ENCODE measurements at regions not wholly inside any gene's neighbourhood (a gene's known extent, or its start where the extent isn't known, plus 50 kb on each side); places are given as distances from the start of the nearest gene placed in this dataset.
"Not testable (repeated sequence)": the region's sequence is repeated elsewhere in the genome, so short reads cannot be mapped to it uniquely, and the experiment has no call there.

DNA sequence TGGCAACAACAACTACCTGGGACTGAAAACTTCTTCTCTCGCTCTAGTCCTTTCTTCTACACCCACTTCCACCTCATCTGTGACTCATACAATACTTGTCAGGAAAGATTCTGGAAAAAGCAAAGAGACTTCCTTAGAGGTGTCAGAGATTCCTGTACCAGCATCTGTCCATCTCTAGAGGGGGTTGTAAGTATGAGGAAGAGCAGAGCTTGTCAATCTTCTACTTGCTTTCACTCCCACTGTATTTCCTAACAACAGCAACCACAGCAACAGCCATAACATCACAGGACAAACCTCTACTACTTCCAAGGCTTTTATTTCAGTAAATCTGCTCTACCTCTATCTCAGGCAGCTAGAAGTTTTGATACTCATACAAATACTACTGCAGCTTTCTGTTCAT is 1479.5 kb downstream of the RPIA start:
- H3K4me1 Mint-ChIP-seq, H3K36me3 Mint-ChIP-seq, H3K9me3 Mint-ChIP-seq, H3K27ac Mint-ChIP-seq, DNase-seq, H3K4me3 Mint-ChIP-seq, H3K27me3 Mint-ChIP-seq, CTCF ChIA-PET: not testable (repeated sequence)

DNA sequence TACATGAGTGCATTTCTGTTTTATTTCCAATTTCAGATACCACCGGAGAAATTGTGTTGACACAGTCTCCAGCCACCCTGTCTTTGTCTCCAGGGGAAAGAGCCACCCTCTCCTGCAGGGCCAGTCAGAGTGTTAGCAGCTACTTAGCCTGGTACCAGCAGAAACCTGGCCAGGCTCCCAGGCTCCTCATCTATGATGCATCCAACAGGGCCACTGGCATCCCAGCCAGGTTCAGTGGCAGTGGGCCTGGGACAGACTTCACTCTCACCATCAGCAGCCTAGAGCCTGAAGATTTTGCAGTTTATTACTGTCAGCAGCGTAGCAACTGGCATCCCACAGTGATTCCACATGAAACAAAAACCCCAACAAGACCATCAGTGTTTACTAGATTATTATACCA is 1481.6 kb downstream of the RPIA start:
- H3K27me3 Mint-ChIP-seq, CTCF ChIA-PET, H3K4me3 Mint-ChIP-seq, H3K9me3 Mint-ChIP-seq, DNase-seq, H3K4me1 Mint-ChIP-seq, H3K36me3 Mint-ChIP-seq, H3K27ac Mint-ChIP-seq: not testable (repeated sequence)

DNA sequence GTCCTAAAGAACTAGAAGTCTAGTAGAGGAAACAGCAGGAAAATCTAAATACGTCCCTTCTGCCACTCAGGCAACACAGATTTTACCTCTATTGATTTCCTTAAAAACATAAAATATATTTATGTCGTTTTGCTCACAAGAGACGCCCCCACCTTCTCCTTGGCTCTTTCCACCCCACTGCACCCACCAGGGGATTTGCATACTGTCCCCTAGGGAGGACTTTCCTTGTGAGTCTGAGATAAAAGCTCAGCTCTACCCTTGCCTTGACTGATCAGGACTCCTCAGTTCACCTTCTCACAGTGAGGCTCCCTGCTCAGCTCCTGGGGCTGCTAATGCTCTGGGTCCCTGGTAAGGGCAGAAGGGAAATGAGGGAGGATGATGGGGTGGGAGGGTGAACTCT is 1488.1 kb downstream of the RPIA start:
- H3K27ac Mint-ChIP-seq, H3K9me3 Mint-ChIP-seq, H3K4me1 Mint-ChIP-seq, H3K4me3 Mint-ChIP-seq, CTCF ChIA-PET, H3K36me3 Mint-ChIP-seq, DNase-seq, H3K27me3 Mint-ChIP-seq: not testable (repeated sequence)

DNA sequence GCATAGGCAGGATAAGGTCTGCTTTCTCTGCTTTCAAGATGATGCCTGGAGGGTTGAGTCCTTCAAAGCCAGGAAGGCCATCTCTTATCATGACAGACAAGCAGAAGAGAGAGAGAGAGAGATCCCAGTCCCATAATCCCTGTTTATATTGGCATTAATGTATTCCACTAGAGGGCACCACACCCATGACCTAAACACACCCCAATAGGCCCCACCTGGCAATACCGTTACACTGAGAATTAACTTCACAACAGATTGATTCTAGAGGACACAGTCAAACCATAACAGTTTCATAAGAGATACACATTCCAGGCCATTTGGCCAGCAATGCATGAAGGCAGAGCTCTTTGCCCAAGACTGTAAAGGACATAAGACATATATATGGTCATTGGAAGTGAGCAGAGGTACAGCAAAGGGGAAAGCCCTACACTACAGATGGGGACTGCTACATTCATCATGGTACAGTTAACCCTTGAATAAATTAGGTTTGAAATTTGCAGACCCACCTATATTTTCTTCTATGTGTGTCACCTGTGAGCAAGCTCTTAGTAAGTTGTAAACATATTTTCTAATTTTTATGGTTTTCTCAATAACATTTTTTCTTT is 1516.1 kb downstream of the RPIA start:
- no peaks in the 10 kb centered on the region for H3K36me3 Mint-ChIP-seq
- no peak overlapping the region for H3K27ac Mint-ChIP-seq
- no peak for DNase-seq
- H3K4me1 Mint-ChIP-seq = no peaks in the 10 kb centered on the region
- no peak overlapping the region for H3K4me3 Mint-ChIP-seq
- CTCF ChIA-PET = no interaction called here
- H3K9me3 Mint-ChIP-seq = no peaks in the 10 kb centered on the region
- no peaks in the 10 kb centered on the region for H3K27me3 Mint-ChIP-seq

DNA sequence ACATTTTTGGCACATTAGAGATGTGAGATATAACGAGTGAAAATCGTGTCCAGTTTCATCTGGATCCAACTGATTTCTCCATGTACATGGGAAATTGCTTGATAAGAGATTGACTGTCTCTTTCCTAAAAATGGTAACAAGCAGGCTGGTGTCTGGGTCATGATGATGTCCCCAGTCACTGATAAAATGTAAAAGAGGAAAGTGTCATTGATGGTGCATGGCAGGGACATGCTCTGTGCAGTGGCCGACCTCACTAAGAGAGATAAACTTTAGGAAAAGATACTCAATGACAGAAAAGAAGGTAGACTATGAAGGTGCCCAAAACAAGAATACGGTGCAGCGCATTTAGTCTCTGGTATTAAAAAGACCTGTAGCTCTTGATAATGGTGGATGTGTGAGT is 1517.5 kb downstream of the RPIA start:
- no peaks in the 10 kb centered on the region for H3K9me3 Mint-ChIP-seq
- DNase-seq = no peak
- no peak overlapping the region for H3K27ac Mint-ChIP-seq
- no peaks in the 10 kb centered on the region for H3K4me1 Mint-ChIP-seq
- H3K27me3 Mint-ChIP-seq = no peaks in the 10 kb centered on the region
- no peaks in the 10 kb centered on the region for H3K36me3 Mint-ChIP-seq
- no peak overlapping the region for H3K4me3 Mint-ChIP-seq
- CTCF ChIA-PET = no interaction called here

DNA sequence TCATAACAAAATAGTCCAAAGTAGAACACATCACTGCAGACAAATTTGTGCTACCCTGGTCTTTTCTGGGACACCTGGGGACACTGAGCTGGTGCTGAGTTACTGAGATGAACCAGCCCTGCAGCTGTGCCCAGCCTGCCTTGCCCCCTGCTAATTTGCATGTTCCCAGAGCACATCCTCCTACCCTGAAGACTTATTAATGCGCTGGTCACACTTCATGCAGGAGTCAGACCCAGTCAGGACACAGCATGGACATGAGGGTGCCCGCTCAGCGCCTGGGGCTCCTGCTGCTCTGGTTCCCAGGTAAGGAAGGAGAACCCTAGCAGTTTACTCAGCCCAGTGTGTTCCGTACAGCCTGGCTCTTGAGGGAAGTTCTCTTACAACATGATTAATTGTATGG is 1518.3 kb downstream of the RPIA start:
- no peaks in the 10 kb centered on the region for H3K36me3 Mint-ChIP-seq
- H3K4me1 Mint-ChIP-seq = no peaks in the 10 kb centered on the region
- DNase-seq = no peak
- CTCF ChIA-PET = no interaction called here
- no peak overlapping the region for H3K27ac Mint-ChIP-seq
- H3K9me3 Mint-ChIP-seq = no peaks in the 10 kb centered on the region
- no peak overlapping the region for H3K4me3 Mint-ChIP-seq
- H3K27me3 Mint-ChIP-seq = no peaks in the 10 kb centered on the region

DNA sequence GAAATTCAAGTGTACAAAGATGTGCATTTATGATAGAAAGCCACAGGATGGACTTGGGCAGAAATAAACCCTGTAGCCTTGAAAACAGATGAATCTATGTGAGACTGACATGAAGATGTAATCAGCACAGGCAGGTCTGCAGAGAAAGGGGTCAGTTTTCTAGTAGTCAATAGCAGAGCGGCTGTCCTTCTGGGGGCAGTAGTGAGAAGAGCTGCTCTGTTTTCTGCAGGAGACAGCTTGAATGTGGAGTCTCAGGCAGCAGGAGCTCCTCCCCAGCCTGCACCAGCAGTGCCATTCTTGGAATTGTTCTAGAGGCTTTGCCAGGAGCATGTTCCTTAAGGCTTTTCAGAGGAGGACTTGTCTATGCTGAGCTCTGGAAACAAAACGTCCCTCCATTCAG is 1524.4 kb downstream of the RPIA start:
- H3K9me3 Mint-ChIP-seq, H3K27me3 Mint-ChIP-seq, H3K36me3 Mint-ChIP-seq, H3K4me1 Mint-ChIP-seq, H3K4me3 Mint-ChIP-seq, DNase-seq, CTCF ChIA-PET, H3K27ac Mint-ChIP-seq: not testable (repeated sequence)

DNA sequence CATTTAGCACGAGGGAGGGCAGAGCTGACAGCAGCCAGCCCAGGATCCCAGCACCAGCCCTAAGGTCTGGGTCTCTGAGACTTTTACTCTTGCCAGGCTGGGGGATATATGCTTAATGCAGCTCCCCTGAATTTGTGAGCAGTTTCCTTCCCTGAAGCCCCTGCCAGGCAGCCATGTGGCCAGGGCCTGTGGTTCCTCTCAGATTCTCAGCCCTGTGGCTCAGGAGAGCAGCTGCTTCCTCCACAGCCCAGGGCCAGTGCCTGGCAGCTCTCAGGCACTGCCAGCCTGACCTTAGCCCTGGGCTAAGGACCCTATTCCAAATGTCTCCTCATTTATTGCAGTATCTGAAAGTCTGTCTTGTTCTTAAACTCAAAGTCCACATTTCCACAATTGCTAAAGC is 1525.3 kb downstream of the RPIA start:
- H3K4me3 Mint-ChIP-seq, H3K4me1 Mint-ChIP-seq, H3K36me3 Mint-ChIP-seq, CTCF ChIA-PET, H3K27ac Mint-ChIP-seq, DNase-seq, H3K9me3 Mint-ChIP-seq, H3K27me3 Mint-ChIP-seq: not testable (repeated sequence)

DNA sequence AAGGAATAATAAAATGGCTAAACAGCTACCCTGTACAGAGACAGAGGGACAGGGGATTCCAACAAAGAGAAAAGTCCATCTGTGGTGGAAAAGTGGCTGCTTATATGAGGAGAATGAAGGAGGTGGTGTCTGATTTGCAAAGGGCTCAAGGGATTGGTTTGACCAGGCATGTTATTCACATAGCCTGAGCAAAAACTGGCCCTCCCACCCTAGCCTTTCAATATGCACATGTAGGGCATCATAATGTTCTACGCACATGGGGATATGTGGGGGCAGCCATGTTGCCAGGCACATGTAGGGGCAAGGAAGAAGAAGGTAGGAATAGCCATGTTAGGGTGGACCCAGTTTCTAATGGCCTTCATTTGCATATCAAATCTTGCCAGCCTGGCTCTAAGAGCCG is 1527.1 kb downstream of the RPIA start:
- H3K36me3 Mint-ChIP-seq, DNase-seq, H3K9me3 Mint-ChIP-seq, H3K27me3 Mint-ChIP-seq, H3K4me3 Mint-ChIP-seq, CTCF ChIA-PET, H3K4me1 Mint-ChIP-seq, H3K27ac Mint-ChIP-seq: not testable (repeated sequence)

DNA sequence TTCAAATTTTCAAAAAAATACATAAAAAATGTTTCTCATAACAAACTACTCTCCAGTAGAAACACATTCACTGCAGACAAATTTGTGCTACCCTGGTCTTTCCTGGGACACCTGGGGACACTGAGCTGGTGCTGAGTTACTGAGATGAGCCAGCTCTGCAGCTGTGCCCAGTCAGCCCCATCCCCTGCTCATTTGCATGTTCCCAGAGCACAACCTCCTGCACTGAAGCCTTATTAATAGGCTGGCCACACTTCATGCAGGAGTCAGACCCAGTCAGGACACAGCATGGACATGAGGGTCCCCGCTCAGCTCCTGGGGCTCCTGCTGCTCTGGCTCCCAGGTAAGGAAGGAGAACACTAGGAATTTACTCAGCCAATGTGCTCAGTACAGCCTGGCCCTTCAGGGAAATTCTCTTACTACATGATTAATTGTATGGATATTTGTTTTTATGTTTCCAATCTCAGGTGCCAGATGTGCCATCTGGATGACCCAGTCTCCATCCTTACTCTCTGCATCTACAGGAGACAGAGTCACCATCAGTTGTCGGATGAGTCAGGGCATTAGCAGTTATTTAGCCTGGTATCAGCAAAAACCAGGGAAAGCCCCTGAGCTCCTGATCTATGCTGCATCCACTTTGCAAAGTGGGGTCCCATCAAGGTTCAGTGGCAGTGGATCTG is 1529.3 kb downstream of the RPIA start:
- not testable (repeated sequence) for H3K36me3 Mint-ChIP-seq, H3K27me3 Mint-ChIP-seq, H3K4me3 Mint-ChIP-seq, H3K9me3 Mint-ChIP-seq, H3K4me1 Mint-ChIP-seq, H3K27ac Mint-ChIP-seq, DNase-seq
- CTCF ChIA-PET = interaction anchor here (0.6 kb wide), 1 partner anchor 1599 kb away, joined by 3 read pairs; no protein-coding TSS in a partner anchor

DNA sequence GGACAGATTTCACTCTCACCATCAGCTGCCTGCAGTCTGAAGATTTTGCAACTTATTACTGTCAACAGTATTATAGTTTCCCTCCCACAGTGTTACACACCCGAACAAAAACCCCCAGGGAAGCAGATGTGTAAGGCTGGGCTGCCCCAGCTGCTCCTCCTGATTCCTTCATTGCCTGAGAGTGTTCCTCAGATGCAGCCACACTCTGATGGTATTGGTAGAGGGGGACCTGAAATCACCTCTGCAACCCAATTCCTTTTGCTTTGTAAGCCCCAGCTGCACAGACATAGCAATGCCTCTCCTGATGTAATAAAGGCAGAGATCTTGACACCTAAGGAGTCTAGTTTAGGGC is 1529.8 kb downstream of the RPIA start:
- no peak for DNase-seq
- Mint-ChIP-seq H3K27me3 (no peaks in the 10 kb centered on the region), H3K4me1 (no peaks in the 10 kb centered on the region), H3K9me3 (no peaks in the 10 kb centered on the region), H3K27ac (no peak overlapping the region), H3K36me3 (no peaks in the 10 kb centered on the region), H3K4me3 (no peak overlapping the region)
- CTCF ChIA-PET = interaction anchor here (0.6 kb wide), 1 partner anchor 1599 kb away, joined by 3 read pairs; no protein-coding TSS in a partner anchor

DNA sequence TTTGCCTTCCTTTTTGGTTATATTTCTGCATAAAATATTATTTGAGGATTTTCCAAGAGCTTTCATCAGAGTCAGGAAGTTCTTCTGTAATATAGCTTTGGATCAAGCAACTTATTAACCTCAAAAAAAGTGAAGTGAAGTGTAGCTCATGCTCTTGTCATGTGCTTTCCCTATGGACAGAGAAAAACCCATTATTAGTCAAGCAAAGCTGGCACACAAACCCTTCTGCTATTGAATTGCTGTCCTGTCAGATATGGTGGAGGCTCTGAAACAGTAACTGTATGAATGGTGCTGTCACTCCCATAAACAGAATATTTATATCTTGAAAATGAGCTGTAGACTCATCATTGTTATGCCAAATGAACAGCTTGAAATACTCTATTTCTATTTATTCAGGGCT is 1533.3 kb downstream of the RPIA start:
- H3K4me1 Mint-ChIP-seq, DNase-seq, CTCF ChIA-PET, H3K27me3 Mint-ChIP-seq, H3K4me3 Mint-ChIP-seq, H3K9me3 Mint-ChIP-seq, H3K36me3 Mint-ChIP-seq, H3K27ac Mint-ChIP-seq: not testable (repeated sequence)

DNA sequence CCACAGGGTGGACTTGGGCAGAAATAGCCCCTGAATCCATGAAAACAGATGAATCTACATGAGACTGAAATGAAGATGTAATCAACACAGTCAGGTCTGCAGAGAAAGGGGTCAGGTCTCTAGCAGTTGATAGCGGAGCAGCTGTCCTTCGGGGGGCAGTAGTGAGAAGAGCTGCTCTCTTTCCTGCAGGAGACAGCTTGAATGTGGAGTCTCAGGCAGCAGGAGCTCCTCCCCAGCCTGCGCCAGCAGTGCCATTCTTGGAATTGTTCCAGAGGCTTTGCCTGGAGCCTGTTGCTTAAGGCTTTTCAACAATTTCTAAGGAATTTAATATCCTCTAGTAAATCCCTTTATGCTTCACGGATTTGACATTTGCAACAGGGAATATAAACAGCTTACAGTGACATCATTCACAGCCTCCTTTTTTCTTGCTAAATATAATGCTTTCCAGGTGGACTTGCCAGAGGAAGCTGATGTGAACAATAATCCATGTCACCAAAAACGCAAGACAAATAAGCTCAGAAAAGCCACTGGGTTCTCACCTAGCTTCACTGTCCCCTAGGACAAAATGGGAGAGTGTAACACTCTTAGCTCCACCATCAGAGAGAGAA is 1535.1 kb downstream of the RPIA start:
- H3K27ac Mint-ChIP-seq, DNase-seq, H3K9me3 Mint-ChIP-seq, CTCF ChIA-PET, H3K4me1 Mint-ChIP-seq, H3K27me3 Mint-ChIP-seq, H3K4me3 Mint-ChIP-seq, H3K36me3 Mint-ChIP-seq: not testable (repeated sequence)

DNA sequence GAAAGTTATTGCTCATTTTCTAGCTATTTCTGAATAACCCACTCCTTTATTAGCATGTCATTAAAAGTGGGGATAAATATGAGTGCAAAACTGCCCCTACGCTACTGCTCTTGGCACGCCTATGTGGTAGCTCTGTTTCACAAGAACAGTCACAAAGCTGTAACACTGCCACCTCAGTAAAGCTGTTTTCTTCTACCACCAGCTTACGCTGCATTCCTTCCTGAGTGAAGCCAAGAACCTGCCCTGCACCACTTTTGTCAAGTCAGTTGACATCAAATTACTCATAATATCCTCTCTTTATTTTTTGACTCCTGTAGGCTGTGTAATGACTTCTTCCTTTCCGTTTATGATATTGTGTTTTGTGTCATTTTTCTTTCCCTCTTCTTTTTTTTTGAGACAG is 1539.7 kb downstream of the RPIA start:
- H3K4me1 Mint-ChIP-seq, DNase-seq, H3K4me3 Mint-ChIP-seq, CTCF ChIA-PET, H3K27ac Mint-ChIP-seq, H3K36me3 Mint-ChIP-seq, H3K27me3 Mint-ChIP-seq, H3K9me3 Mint-ChIP-seq: not testable (repeated sequence)

DNA sequence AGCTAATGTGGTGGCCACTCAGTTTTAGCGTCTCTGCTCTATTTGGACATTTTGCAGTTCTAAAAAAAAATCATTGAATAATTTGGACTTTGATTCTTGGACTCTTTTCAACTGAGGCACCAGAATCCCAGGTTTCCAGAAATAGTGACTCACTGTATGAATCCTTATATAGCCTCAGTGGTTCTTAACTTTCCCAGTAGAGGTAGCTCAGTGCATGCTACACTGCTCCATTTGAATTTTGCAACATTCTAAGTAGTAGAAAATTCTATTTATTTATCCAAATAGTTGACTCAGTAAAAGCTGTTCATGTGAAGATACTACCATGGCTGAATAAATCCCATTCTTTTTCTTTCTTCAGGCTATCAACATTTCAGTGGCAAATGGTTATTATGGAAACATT is 1544.0 kb downstream of the RPIA start:
- CTCF ChIA-PET, H3K4me3 Mint-ChIP-seq, H3K9me3 Mint-ChIP-seq, H3K27me3 Mint-ChIP-seq, H3K36me3 Mint-ChIP-seq, H3K4me1 Mint-ChIP-seq, DNase-seq, H3K27ac Mint-ChIP-seq: not testable (repeated sequence)
